ENCODE measurements at regions not wholly inside any gene's neighbourhood (a gene's known extent, or its start where the extent isn't known, plus 50 kb on each side); places are given as distances from the start of the nearest gene placed in this dataset.

GRCh38 chrX:13518126-13518525 is 51.3 kb upstream of the EGFL6 start:
- FAIRE-seq (no peak), DNase-seq (ENCODE audit: insufficient read length, low spot score) (no peak)
- TF ChIP-seq CTCF (IDR thresholded peaks at IDR 0.05; ENCODE audit: insufficient read depth, missing control alignments), result no peak

- no peak for DNase-seq (ENCODE audit: insufficient read length, low spot score)
- FAIRE-seq, result no peak
- TF ChIP-seq CTCF (IDR thresholded peaks at IDR 0.05; ENCODE audit: insufficient read depth, missing control alignments), result no peak
Measured at GRCh38 chrX:13515211-13515930, 54.0 kb upstream of the EGFL6 start.

GRCh38 chrX:13511944-13512330 is 57.5 kb upstream of the EGFL6 start:
- no peak for TF ChIP-seq CTCF (IDR thresholded peaks at IDR 0.05; ENCODE audit: insufficient read depth, missing control alignments)
- DNase-seq (ENCODE audit: insufficient read length, low spot score) (no peak), FAIRE-seq (no peak)

GRCh38 chrX:13511241-13511943 is 58.0 kb upstream of the EGFL6 start:
- no peak for FAIRE-seq
- no peak for DNase-seq (ENCODE audit: insufficient read length, low spot score)
- TF ChIP-seq CTCF (IDR thresholded peaks at IDR 0.05; ENCODE audit: insufficient read depth, missing control alignments), result no peak

GRCh38 chrX:13507893-13508292 is 61.5 kb upstream of the EGFL6 start:
- DNase-seq (ENCODE audit: insufficient read length, low spot score) (no peak), FAIRE-seq (no peak)
- no peak for TF ChIP-seq CTCF (IDR thresholded peaks at IDR 0.05; ENCODE audit: insufficient read depth, missing control alignments)

GRCh38 chrX:13506574-13506973 is 62.8 kb upstream of the EGFL6 start:
- TF ChIP-seq CTCF (IDR thresholded peaks at IDR 0.05; ENCODE audit: insufficient read depth, missing control alignments), result peak; percentile 62
- no peak for FAIRE-seq
- no peak for DNase-seq (ENCODE audit: insufficient read length, low spot score)

GRCh38 chrX:13502590-13502989 is 66.8 kb upstream of the EGFL6 start:
- TF ChIP-seq CTCF (IDR thresholded peaks at IDR 0.05; ENCODE audit: insufficient read depth, missing control alignments), result no peak
- no peak for FAIRE-seq
- no peak for DNase-seq (ENCODE audit: insufficient read length, low spot score)

Data from D721Med (cell line).